ENCODE measurements at regions not wholly inside any gene's neighbourhood (a gene's known extent, or its start where the extent isn't known, plus 50 kb on each side); places are given as distances from the start of the nearest gene placed in this dataset.

- Histone ChIP-seq H3K36me3 (no peaks in the 10 kb centered on the region), H3K9me3 (no peaks in the 10 kb centered on the region), H3K4me1 (ENCODE audit: control insufficient read depth in 1 of 2, low read depth in 2 of 2) (no peaks in the 10 kb centered on the region), H3K4me3 (no peak overlapping the region), H3K27ac (no peak overlapping the region), H3K27me3 (replicated peaks; ENCODE audit: insufficient read depth) (no peaks in the 10 kb centered on the region)
- DNase-seq (ENCODE audit: low spot score): no peak
- TF ChIP-seq CTCF (IDR thresholded peaks at IDR 0.05): no peak
- ATAC-seq (ENCODE audit: insufficient number of reproducible peaks, low FRiP score, low read depth): no peak
Measured at GRCh38 chr14:98701377-98701776, 570.6 kb downstream of the BCL11B start.

- H3K36me3 ChIP-seq: no peaks in the 10 kb centered on the region
- TF ChIP-seq CTCF (IDR thresholded peaks at IDR 0.05): no peak
- no peak overlapping the region for H3K27ac ChIP-seq
- no peaks in the 10 kb centered on the region for H3K27me3 ChIP-seq (replicated peaks; ENCODE audit: insufficient read depth)
- ATAC-seq (ENCODE audit: insufficient number of reproducible peaks, low FRiP score, low read depth) (no peak), DNase-seq (ENCODE audit: low spot score) (no peak)
- H3K9me3 ChIP-seq: no peaks in the 10 kb centered on the region
- H3K4me3 ChIP-seq: no peak overlapping the region
- H3K4me1 ChIP-seq (ENCODE audit: control insufficient read depth in 1 of 2, low read depth in 2 of 2): no peaks in the 10 kb centered on the region
Measured at GRCh38 chr14:98704441-98704840, 567.6 kb downstream of the BCL11B start.

GRCh38 chr14:98705871-98706300, 566.1 kb downstream of the BCL11B start:
- H3K36me3 ChIP-seq: no peaks in the 10 kb centered on the region
- H3K27me3 ChIP-seq (replicated peaks; ENCODE audit: insufficient read depth): no peaks in the 10 kb centered on the region
- H3K4me3 ChIP-seq: no peak overlapping the region
- H3K9me3 ChIP-seq: no peaks in the 10 kb centered on the region
- no peak for TF ChIP-seq CTCF (IDR thresholded peaks at IDR 0.05)
- no peaks in the 10 kb centered on the region for H3K4me1 ChIP-seq (ENCODE audit: control insufficient read depth in 1 of 2, low read depth in 2 of 2)
- no peak for ATAC-seq (ENCODE audit: insufficient number of reproducible peaks, low FRiP score, low read depth)
- DNase-seq (ENCODE audit: low spot score): no peak
- no peak overlapping the region for H3K27ac ChIP-seq

GRCh38 chr14:98707522-98707921, 564.5 kb downstream of the BCL11B start:
- Histone ChIP-seq H3K27me3 (replicated peaks; ENCODE audit: insufficient read depth) (no peaks in the 10 kb centered on the region), H3K27ac (no peak overlapping the region), H3K4me3 (no peak overlapping the region), H3K4me1 (ENCODE audit: control insufficient read depth in 1 of 2, low read depth in 2 of 2) (no peaks in the 10 kb centered on the region), H3K9me3 (no peaks in the 10 kb centered on the region), H3K36me3 (no peaks in the 10 kb centered on the region)
- no peak for DNase-seq (ENCODE audit: low spot score)
- TF ChIP-seq CTCF (IDR thresholded peaks at IDR 0.05): no peak
- no peak for ATAC-seq (ENCODE audit: insufficient number of reproducible peaks, low FRiP score, low read depth)

GRCh38 chr14:98708555-98708954, 563.4 kb downstream of the BCL11B start:
- no peak for TF ChIP-seq CTCF (IDR thresholded peaks at IDR 0.05)
- no peaks in the 10 kb centered on the region for H3K9me3 ChIP-seq

More at GRCh38 chr14:98708555-98708954, 563.4 kb downstream of the BCL11B start:
- ATAC-seq (ENCODE audit: insufficient number of reproducible peaks, low FRiP score, low read depth) (no peak), DNase-seq (ENCODE audit: low spot score) (no peak)
- Histone ChIP-seq H3K4me1 (ENCODE audit: control insufficient read depth in 1 of 2, low read depth in 2 of 2) (no peaks in the 10 kb centered on the region), H3K27ac (no peak overlapping the region), H3K27me3 (replicated peaks; ENCODE audit: insufficient read depth) (no peaks in the 10 kb centered on the region), H3K4me3 (no peak overlapping the region), H3K36me3 (no peaks in the 10 kb centered on the region)
